Neural cell (in vitro differentiated cells): ENCODE measurements at regions not wholly inside any gene's neighbourhood (a gene's known extent, or its start where the extent isn't known, plus 50 kb on each side); places are given as distances from the start of the nearest gene placed in this dataset.

Experiments used
- H2AFZ ChIP-seq: fragments of 200-600, 300-800 bp; sonication (generic), shearing (Covaris generic); 2 replicates; pipeline ENCODE4 v1.6.0; 2014; ENCODE audit warnings: low read depth, mild to moderate bottlenecking, antibody characterized with exemption, low read length, moderate library complexity
- H3F3A ChIP-seq: fragments of 200-600 bp; shearing (Covaris generic); 2 replicates; pipeline ENCODE4 v1.6.1; 2016; ENCODE audit warnings: mild to moderate bottlenecking, moderate library complexity, mixed read lengths, antibody characterized with exemption, low read length; ENCODE audit not compliant: insufficient read depth, poor library complexity, severe bottlenecking
- H3K27ac ChIP-seq: fragments of 200-600, 300-800 bp; sonication (generic), shearing (Covaris generic); 2 replicates; pipeline ENCODE4 v1.5.1; 2014; ENCODE audit warnings: mild to moderate bottlenecking, low read length, moderate library complexity
- H3K27me3 ChIP-seq: fragments of 300-800, 200-600 bp; sonication (generic), shearing (Covaris generic); 2 replicates; pipeline ENCODE4 v1.6.0; 2014; ENCODE audit warnings: mild to moderate bottlenecking, low read depth, low read length, moderate library complexity; ENCODE audit not compliant: insufficient read depth
- H3K36me3 ChIP-seq: fragments of 300-800, 200-600 bp; sonication (generic), shearing (Covaris generic); 2 replicates; pipeline ENCODE4 v1.5.1; 2014; ENCODE audit warnings: mild to moderate bottlenecking, antibody characterized with exemption, low read length, moderate library complexity; ENCODE audit not compliant: insufficient read depth
- H3K4me2 ChIP-seq: fragments of 300-800, 200-600 bp; sonication (generic), shearing (Covaris generic); 2 replicates; pipeline ENCODE4 v1.6.0; 2014; ENCODE audit warnings: mild to moderate bottlenecking, low read length
- H3K4me3 ChIP-seq: fragments of 300-800, 200-600 bp; sonication (generic), shearing (Covaris generic); 2 replicates; pipeline ENCODE4 v1.5.1; 2014; ENCODE audit warnings: mild to moderate bottlenecking, low read length, moderate library complexity
- H3K79me2 ChIP-seq: fragments of 200-600 bp; shearing (Covaris generic); replicated peaks from 2 replicates; pipeline ENCODE4 v1.6.0; 2014; ENCODE audit warnings: mild to moderate bottlenecking, low read length, moderate library complexity; ENCODE audit not compliant: insufficient read depth
- H3K9ac ChIP-seq: fragments of 300-800, 200-600 bp; sonication (generic), shearing (Covaris generic); 2 replicates; pipeline ENCODE4 v1.6.1; 2016; ENCODE audit warnings: mild to moderate bottlenecking, low read length, mixed read lengths
- H3K9me2 ChIP-seq: fragments of 200-600 bp; shearing (Covaris generic); 2 replicates; pipeline ENCODE4 v1.6.1; 2016; ENCODE audit warnings: mild to moderate bottlenecking, low read length, mixed read lengths; ENCODE audit not compliant: insufficient read depth
- H3K9me3 ChIP-seq: fragments of 200-600, 300-800 bp; sonication (generic), shearing (Covaris generic); 2 replicates; pipeline ENCODE4 v1.6.1; 2016; ENCODE audit warnings: mild to moderate bottlenecking, mixed run types, low read length, moderate library complexity, mixed read lengths
- H4K20me1 ChIP-seq: fragments of 200-600 bp; shearing (Covaris generic); 2 replicates; pipeline ENCODE4 v1.6.1; 2016; ENCODE audit warnings: mild to moderate bottlenecking, mixed run types; ENCODE audit not compliant: insufficient read depth
- EP300 ChIP-seq: fragments of 450-650 bp; conservative IDR thresholded peaks from 2 replicates; pipeline ENCODE4 v1.6.1; 2014; ENCODE audit warnings: antibody characterized with exemption, mild to moderate bottlenecking, moderate library complexity; ENCODE audit not compliant: poor library complexity, severe bottlenecking
- EZH2 ChIP-seq: fragments of 200-600, 300-800 bp; shearing (Covaris generic), sonication (generic); IDR thresholded peaks from 2 replicates; pipeline ENCODE4 v1.6.1; 2014; ENCODE audit warnings: antibody characterized with exemption, low read length, borderline replicate concordance, mild to moderate bottlenecking; ENCODE audit not compliant: insufficient read depth, poor library complexity, severe bottlenecking
- MXI1 ChIP-seq: fragments of 450-650 bp; conservative IDR thresholded peaks from 2 replicates; pipeline ENCODE4 v1.6.1; 2014; ENCODE audit warnings: antibody characterized with exemption, mild to moderate bottlenecking; ENCODE audit not compliant: poor library complexity, severe bottlenecking
- POLR2AphosphoS5 ChIP-seq: IDR thresholded peaks from 2 replicates; pipeline ENCODE4 v1.6.1; 2012
- RAD21 ChIP-seq: fragments of 450-650 bp; conservative IDR thresholded peaks from 2 replicates; pipeline ENCODE4 v1.6.1; 2014; ENCODE audit warnings: antibody characterized with exemption, mild to moderate bottlenecking, moderate library complexity
- SMC3 ChIP-seq: fragments of 450-650 bp; conservative IDR thresholded peaks from 2 replicates; pipeline ENCODE4 v1.6.1; 2014; ENCODE audit warnings: antibody characterized with exemption, mild to moderate bottlenecking, moderate library complexity; ENCODE audit not compliant: poor library complexity
- TAF1 ChIP-seq: IDR thresholded peaks from 2 replicates; pipeline ENCODE4 v1.6.1; 2012; ENCODE audit warnings: low read depth
- TF ChIP-seq, protein P1 (sequence below): fragments of 450-650 bp; IDR thresholded peaks from 2 replicates; pipeline ENCODE4 v1.5.1; 2014; ENCODE audit warnings: antibody characterized with exemption, mild to moderate bottlenecking, moderate library complexity; ENCODE audit not compliant: poor library complexity, severe bottlenecking
- TF ChIP-seq, protein P2 (sequence below): IDR thresholded peaks from 2 replicates; pipeline ENCODE4 v1.6.1; 2012; ENCODE audit warnings: borderline replicate concordance

GRCh38 chr7:46071601-46072000 is 150.5 kb upstream of the IGFBP3 start:
- no peak overlapping the region for H3K27ac ChIP-seq
- no peaks in the 10 kb centered on the region for H3K36me3 ChIP-seq
- no peaks in the 10 kb centered on the region for H3K79me2 ChIP-seq
- H3K27me3 ChIP-seq: no peaks in the 10 kb centered on the region
- TF ChIP-seq, protein P1, sequence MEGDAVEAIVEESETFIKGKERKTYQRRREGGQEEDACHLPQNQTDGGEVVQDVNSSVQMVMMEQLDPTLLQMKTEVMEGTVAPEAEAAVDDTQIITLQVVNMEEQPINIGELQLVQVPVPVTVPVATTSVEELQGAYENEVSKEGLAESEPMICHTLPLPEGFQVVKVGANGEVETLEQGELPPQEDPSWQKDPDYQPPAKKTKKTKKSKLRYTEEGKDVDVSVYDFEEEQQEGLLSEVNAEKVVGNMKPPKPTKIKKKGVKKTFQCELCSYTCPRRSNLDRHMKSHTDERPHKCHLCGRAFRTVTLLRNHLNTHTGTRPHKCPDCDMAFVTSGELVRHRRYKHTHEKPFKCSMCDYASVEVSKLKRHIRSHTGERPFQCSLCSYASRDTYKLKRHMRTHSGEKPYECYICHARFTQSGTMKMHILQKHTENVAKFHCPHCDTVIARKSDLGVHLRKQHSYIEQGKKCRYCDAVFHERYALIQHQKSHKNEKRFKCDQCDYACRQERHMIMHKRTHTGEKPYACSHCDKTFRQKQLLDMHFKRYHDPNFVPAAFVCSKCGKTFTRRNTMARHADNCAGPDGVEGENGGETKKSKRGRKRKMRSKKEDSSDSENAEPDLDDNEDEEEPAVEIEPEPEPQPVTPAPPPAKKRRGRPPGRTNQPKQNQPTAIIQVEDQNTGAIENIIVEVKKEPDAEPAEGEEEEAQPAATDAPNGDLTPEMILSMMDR: no peak
- TF ChIP-seq EP300: no peak
- TF ChIP-seq, protein P2, sequence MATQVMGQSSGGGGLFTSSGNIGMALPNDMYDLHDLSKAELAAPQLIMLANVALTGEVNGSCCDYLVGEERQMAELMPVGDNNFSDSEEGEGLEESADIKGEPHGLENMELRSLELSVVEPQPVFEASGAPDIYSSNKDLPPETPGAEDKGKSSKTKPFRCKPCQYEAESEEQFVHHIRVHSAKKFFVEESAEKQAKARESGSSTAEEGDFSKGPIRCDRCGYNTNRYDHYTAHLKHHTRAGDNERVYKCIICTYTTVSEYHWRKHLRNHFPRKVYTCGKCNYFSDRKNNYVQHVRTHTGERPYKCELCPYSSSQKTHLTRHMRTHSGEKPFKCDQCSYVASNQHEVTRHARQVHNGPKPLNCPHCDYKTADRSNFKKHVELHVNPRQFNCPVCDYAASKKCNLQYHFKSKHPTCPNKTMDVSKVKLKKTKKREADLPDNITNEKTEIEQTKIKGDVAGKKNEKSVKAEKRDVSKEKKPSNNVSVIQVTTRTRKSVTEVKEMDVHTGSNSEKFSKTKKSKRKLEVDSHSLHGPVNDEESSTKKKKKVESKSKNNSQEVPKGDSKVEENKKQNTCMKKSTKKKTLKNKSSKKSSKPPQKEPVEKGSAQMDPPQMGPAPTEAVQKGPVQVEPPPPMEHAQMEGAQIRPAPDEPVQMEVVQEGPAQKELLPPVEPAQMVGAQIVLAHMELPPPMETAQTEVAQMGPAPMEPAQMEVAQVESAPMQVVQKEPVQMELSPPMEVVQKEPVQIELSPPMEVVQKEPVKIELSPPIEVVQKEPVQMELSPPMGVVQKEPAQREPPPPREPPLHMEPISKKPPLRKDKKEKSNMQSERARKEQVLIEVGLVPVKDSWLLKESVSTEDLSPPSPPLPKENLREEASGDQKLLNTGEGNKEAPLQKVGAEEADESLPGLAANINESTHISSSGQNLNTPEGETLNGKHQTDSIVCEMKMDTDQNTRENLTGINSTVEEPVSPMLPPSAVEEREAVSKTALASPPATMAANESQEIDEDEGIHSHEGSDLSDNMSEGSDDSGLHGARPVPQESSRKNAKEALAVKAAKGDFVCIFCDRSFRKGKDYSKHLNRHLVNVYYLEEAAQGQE: no peak
- TF ChIP-seq TAF1: no peak
- TF ChIP-seq MXI1: no peak
- no peak for TF ChIP-seq SMC3
- TF ChIP-seq EZH2: no peak
- no peak for TF ChIP-seq POLR2AphosphoS5
- TF ChIP-seq RAD21: no peak
- no peak overlapping the region for H3K4me2 ChIP-seq
- no peaks in the 10 kb centered on the region for H3K9me3 ChIP-seq
- H3K9ac ChIP-seq: no peak overlapping the region
- H4K20me1 ChIP-seq: no peaks in the 10 kb centered on the region
- H3F3A ChIP-seq: no peaks in the 10 kb centered on the region
- H2AFZ ChIP-seq: no peak overlapping the region
- H3K4me3 ChIP-seq: no peak overlapping the region
- H3K9me2 ChIP-seq: no peaks in the 10 kb centered on the region

DNA sequence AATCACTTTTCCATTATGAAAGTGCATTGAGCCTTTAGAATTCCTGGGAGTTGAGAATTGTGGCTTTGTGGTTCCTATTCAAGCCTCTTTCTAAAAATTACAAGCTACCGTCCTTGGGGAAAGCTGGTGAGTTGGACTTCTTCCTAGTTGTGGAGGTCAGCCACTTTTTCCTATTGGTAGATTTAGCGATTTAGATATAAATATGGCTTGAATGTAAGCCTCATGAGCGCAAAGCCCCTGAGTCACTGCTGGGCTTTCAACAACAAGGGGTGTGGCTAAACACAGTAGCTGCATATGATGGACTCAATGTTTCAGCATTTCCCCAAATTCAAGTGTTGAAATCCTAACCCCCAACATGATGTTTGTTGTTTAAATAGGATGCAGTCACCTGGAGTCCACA is 150.0 kb upstream of the IGFBP3 start:
- no peak overlapping the region for H3K4me3 ChIP-seq
- TF ChIP-seq EZH2 (no peak), MXI1 (no peak), RAD21 (no peak), TAF1 (no peak), EP300 (no peak), POLR2AphosphoS5 (no peak), SMC3 (no peak)
- TF ChIP-seq, protein P2: no peak
- TF ChIP-seq, protein P1: no peak
- no peaks in the 10 kb centered on the region for H3K79me2 ChIP-seq
- no peak overlapping the region for H2AFZ ChIP-seq
- no peaks in the 10 kb centered on the region for H4K20me1 ChIP-seq
- no peak overlapping the region for H3K4me2 ChIP-seq
- H3K9me2 ChIP-seq: no peaks in the 10 kb centered on the region
- no peak overlapping the region for H3K27ac ChIP-seq
- no peaks in the 10 kb centered on the region for H3K36me3 ChIP-seq
- no peaks in the 10 kb centered on the region for H3K27me3 ChIP-seq
- no peaks in the 10 kb centered on the region for H3K9me3 ChIP-seq
- H3K9ac ChIP-seq: no peak overlapping the region
- H3F3A ChIP-seq: no peaks in the 10 kb centered on the region
